ENCODE measurements at regions not wholly inside any gene's neighbourhood (a gene's known extent, or its start where the extent isn't known, plus 50 kb on each side); places are given as distances from the start of the nearest gene placed in this dataset.

GRCh38 chr9:78566521-78566920 lies 269.6 kb downstream of the PSAT1 start:
- no peak for DNase-seq (ENCODE audit: low spot score)

GRCh38 chr9:78566948-78567675 lies 270.2 kb downstream of the PSAT1 start:
- no peak for DNase-seq (ENCODE audit: low spot score)

- no peak for DNase-seq (ENCODE audit: low spot score)
Measured at GRCh38 chr9:78567693-78568092, 270.8 kb downstream of the PSAT1 start.

- no peak for DNase-seq (ENCODE audit: low spot score)
Measured at GRCh38 chr9:78568774-78569173, 271.8 kb downstream of the PSAT1 start.

- no peak for DNase-seq (ENCODE audit: low spot score)
Measured at GRCh38 chr9:78572266-78572665, 275.3 kb downstream of the PSAT1 start.

GRCh38 chr9:78573205-78573604 lies 276.3 kb downstream of the PSAT1 start:
- no peak for DNase-seq (ENCODE audit: low spot score)

GRCh38 chr9:78573669-78574068 lies 276.7 kb downstream of the PSAT1 start:
- no peak for DNase-seq (ENCODE audit: low spot score)

- no peak for DNase-seq (ENCODE audit: low spot score)
Measured at GRCh38 chr9:78574354-78575045, 277.6 kb downstream of the PSAT1 start.

- DNase-seq (ENCODE audit: low spot score) = no peak
Measured at GRCh38 chr9:78575081-78575480, 278.2 kb downstream of the PSAT1 start.

GRCh38 chr9:78575771-78576170 lies 278.8 kb downstream of the PSAT1 start:
- DNase-seq (ENCODE audit: low spot score) = no peak

- no peak for DNase-seq (ENCODE audit: low spot score)
Measured at GRCh38 chr9:78577156-78577906, 280.4 kb downstream of the PSAT1 start.

GRCh38 chr9:78578072-78578471 lies 281.1 kb downstream of the PSAT1 start:
- DNase-seq (ENCODE audit: low spot score) = no peak

- DNase-seq (ENCODE audit: low spot score) = no peak
Measured at GRCh38 chr9:78582821-78583220, 285.9 kb downstream of the PSAT1 start.

- DNase-seq (ENCODE audit: low spot score) = no peak
Measured at GRCh38 chr9:78584589-78584988, 287.7 kb downstream of the PSAT1 start.

- DNase-seq (ENCODE audit: low spot score) = no peak
Measured at GRCh38 chr9:78585909-78586308, 289.0 kb downstream of the PSAT1 start.

- no peak for DNase-seq (ENCODE audit: low spot score)
Measured at GRCh38 chr9:78590068-78590467, 293.1 kb downstream of the PSAT1 start.

- DNase-seq (ENCODE audit: low spot score) = no peak
Measured at GRCh38 chr9:78592811-78593210, 295.9 kb downstream of the PSAT1 start.

GRCh38 chr9:78595200-78595945 lies 298.4 kb downstream of the PSAT1 start:
- DNase-seq (ENCODE audit: low spot score) = no peak

- no peak for DNase-seq (ENCODE audit: low spot score)
Measured at GRCh38 chr9:78596346-78596745, 299.4 kb downstream of the PSAT1 start.

- DNase-seq (ENCODE audit: low spot score) = no peak
Measured at GRCh38 chr9:78598120-78598519, 301.2 kb downstream of the PSAT1 start.

- DNase-seq (ENCODE audit: low spot score) = no peak
Measured at GRCh38 chr9:78599926-78600325, 303.0 kb downstream of the PSAT1 start.

GRCh38 chr9:78601957-78602565 lies 305.1 kb downstream of the PSAT1 start:
- DNase-seq (ENCODE audit: low spot score) = peak; percentile 5
